ENCODE measurements at regions not wholly inside any gene's neighbourhood (a gene's known extent, or its start where the extent isn't known, plus 50 kb on each side); places are given as distances from the start of the nearest gene placed in this dataset.

- Histone ChIP-seq H3K14ac (ENCODE audit: low read length in 2 of 2) (no peak overlapping the region), H4K91ac (ENCODE audit: low read length) (no peak overlapping the region), H2BK12ac (ENCODE audit: low read length in 2 of 2) (no peak overlapping the region), H3K23ac (ENCODE audit: low read length in 2 of 2) (no peak overlapping the region), H4K8ac (ENCODE audit: low read length) (no peak overlapping the region), H3K27ac (ENCODE audit: low read length, poor library complexity, severe bottlenecking) (no peak overlapping the region), H2AK5ac (ENCODE audit: low read length, severe bottlenecking) (no peak overlapping the region), H3K27me3 (ENCODE audit: control insufficient read depth in 1 of 2, insufficient read depth in 1 of 2, low read length in 2 of 2) (no peaks in the 10 kb centered on the region), H3K4me1 (ENCODE audit: control insufficient read depth, insufficient read depth, low read depth, low read length) (no peaks in the 10 kb centered on the region), H3K4me3 (ENCODE audit: insufficient read depth in 1 of 2, low read depth in 1 of 2, low read length in 2 of 2) (no peak overlapping the region), H3K4ac (ENCODE audit: low read depth in 1 of 2, low read length in 2 of 2) (no peak overlapping the region), H3K9me3 (ENCODE audit: control insufficient read depth, low read length) (peaks cover 7% of the 10 kb centered on the region), H2BK5ac (ENCODE audit: low read depth, low read length, poor library complexity, severe bottlenecking) (no peak overlapping the region), H3K18ac (ENCODE audit: low read depth in 1 of 2, low read length in 2 of 2) (no peak overlapping the region), H2AFZ (ENCODE audit: low read depth, low read length) (no peak overlapping the region), H3K79me1 (replicated peaks; ENCODE audit: low read length, poor library complexity, severe bottlenecking) (no peaks in the 10 kb centered on the region), H3K9ac (ENCODE audit: low read length) (no peak overlapping the region), H2BK15ac (ENCODE audit: low read depth, poor library complexity, severe bottlenecking) (no peak overlapping the region), H2BK120ac (ENCODE audit: low read depth, low read length) (no peak overlapping the region), H3K36me3 (ENCODE audit: control insufficient read depth in 1 of 2, insufficient read depth in 2 of 2, low read depth in 1 of 2, low read length in 2 of 2) (no peaks in the 10 kb centered on the region), H3K4me2 (ENCODE audit: low read length, poor library complexity, severe bottlenecking) (no peak overlapping the region)
- 88% methylated on average over 3 of the region's 3 CpGs for WGBS
- DNase-seq, result no peak
Measured at GRCh38 chr9:84478996-84479395, 138.4 kb upstream of the SLC28A3 start.

- Histone ChIP-seq H3K4me1 (ENCODE audit: control insufficient read depth, insufficient read depth, low read depth, low read length) (no peaks in the 10 kb centered on the region), H3K36me3 (ENCODE audit: control insufficient read depth in 1 of 2, insufficient read depth in 2 of 2, low read depth in 1 of 2, low read length in 2 of 2) (no peaks in the 10 kb centered on the region), H3K27me3 (ENCODE audit: control insufficient read depth in 1 of 2, insufficient read depth in 1 of 2, low read length in 2 of 2) (no peaks in the 10 kb centered on the region), H3K23ac (ENCODE audit: low read length in 2 of 2) (no peak overlapping the region), H3K4me3 (ENCODE audit: insufficient read depth in 1 of 2, low read depth in 1 of 2, low read length in 2 of 2) (no peak overlapping the region), H2BK15ac (ENCODE audit: low read depth, poor library complexity, severe bottlenecking) (no peak overlapping the region), H3K4me2 (ENCODE audit: low read length, poor library complexity, severe bottlenecking) (no peak overlapping the region), H3K18ac (ENCODE audit: low read depth in 1 of 2, low read length in 2 of 2) (no peak overlapping the region), H4K91ac (ENCODE audit: low read length) (no peak overlapping the region), H2AFZ (ENCODE audit: low read depth, low read length) (no peak overlapping the region), H3K9ac (ENCODE audit: low read length) (no peak overlapping the region), H3K14ac (ENCODE audit: low read length in 2 of 2) (no peak overlapping the region), H2BK120ac (ENCODE audit: low read depth, low read length) (no peak overlapping the region), H3K79me1 (replicated peaks; ENCODE audit: low read length, poor library complexity, severe bottlenecking) (no peaks in the 10 kb centered on the region), H3K4ac (ENCODE audit: low read depth in 1 of 2, low read length in 2 of 2) (no peak overlapping the region), H2BK12ac (ENCODE audit: low read length in 2 of 2) (no peak overlapping the region), H2BK5ac (ENCODE audit: low read depth, low read length, poor library complexity, severe bottlenecking) (no peak overlapping the region), H3K27ac (ENCODE audit: low read length, poor library complexity, severe bottlenecking) (no peak overlapping the region), H4K8ac (ENCODE audit: low read length) (no peak overlapping the region), H2AK5ac (ENCODE audit: low read length, severe bottlenecking) (no peak overlapping the region), H3K9me3 (ENCODE audit: control insufficient read depth, low read length) (peaks cover 7% of the 10 kb centered on the region)
- WGBS, result 86% methylated on average over 9 of the region's 9 CpGs
- DNase-seq, result no peak
Measured at GRCh38 chr9:84480071-84480470, 139.5 kb upstream of the SLC28A3 start.

GRCh38 chr9:84481231-84481630 is 140.7 kb upstream of the SLC28A3 start:
- no peaks in the 10 kb centered on the region for H3K79me1 ChIP-seq (replicated peaks; ENCODE audit: low read length, poor library complexity, severe bottlenecking)
- 75% methylated on average over 2 of the region's 3 CpGs for WGBS

GRCh38 chr9:84481636-84482218 is 141.2 kb upstream of the SLC28A3 start:
- H3K36me3 ChIP-seq (ENCODE audit: control insufficient read depth in 1 of 2, insufficient read depth in 2 of 2, low read depth in 1 of 2, low read length in 2 of 2), result no peaks in the 10 kb centered on the region
- no peak overlapping the region for H2BK15ac ChIP-seq (ENCODE audit: low read depth, poor library complexity, severe bottlenecking)
- H2BK120ac ChIP-seq (ENCODE audit: low read depth, low read length), result no peak overlapping the region
- no peak overlapping the region for H4K91ac ChIP-seq (ENCODE audit: low read length)
- no peak overlapping the region for H3K23ac ChIP-seq (ENCODE audit: low read length in 2 of 2)
- 96% methylated on average over 8 of the region's 8 CpGs for WGBS
- H3K27ac ChIP-seq (ENCODE audit: low read length, poor library complexity, severe bottlenecking), result no peak overlapping the region
- H3K4me3 ChIP-seq (ENCODE audit: insufficient read depth in 1 of 2, low read depth in 1 of 2, low read length in 2 of 2), result no peak overlapping the region
- H3K9me3 ChIP-seq (ENCODE audit: control insufficient read depth, low read length), result peaks cover under 1% of the 10 kb centered on the region
- no peak overlapping the region for H3K9ac ChIP-seq (ENCODE audit: low read length)
- H3K4ac ChIP-seq (ENCODE audit: low read depth in 1 of 2, low read length in 2 of 2), result no peak overlapping the region
- no peak overlapping the region for H3K14ac ChIP-seq (ENCODE audit: low read length in 2 of 2)
- no peaks in the 10 kb centered on the region for H3K27me3 ChIP-seq (ENCODE audit: control insufficient read depth in 1 of 2, insufficient read depth in 1 of 2, low read length in 2 of 2)
- no peak overlapping the region for H2BK12ac ChIP-seq (ENCODE audit: low read length in 2 of 2)
- no peak for DNase-seq
- H3K79me1 ChIP-seq (replicated peaks; ENCODE audit: low read length, poor library complexity, severe bottlenecking), result no peaks in the 10 kb centered on the region
- no peak overlapping the region for H2AFZ ChIP-seq (ENCODE audit: low read depth, low read length)
- H4K8ac ChIP-seq (ENCODE audit: low read length), result no peak overlapping the region
- no peak overlapping the region for H3K4me2 ChIP-seq (ENCODE audit: low read length, poor library complexity, severe bottlenecking)
- H2BK5ac ChIP-seq (ENCODE audit: low read depth, low read length, poor library complexity, severe bottlenecking), result no peak overlapping the region
- no peak overlapping the region for H2AK5ac ChIP-seq (ENCODE audit: low read length, severe bottlenecking)
- H3K4me1 ChIP-seq (ENCODE audit: control insufficient read depth, insufficient read depth, low read depth, low read length), result no peaks in the 10 kb centered on the region
- no peak overlapping the region for H3K18ac ChIP-seq (ENCODE audit: low read depth in 1 of 2, low read length in 2 of 2)

More at GRCh38 chr9:84481231-84481630, 140.7 kb upstream of the SLC28A3 start:
- no peak overlapping the region for H3K14ac ChIP-seq (ENCODE audit: low read length in 2 of 2)
- H2AK5ac ChIP-seq (ENCODE audit: low read length, severe bottlenecking), result no peak overlapping the region
- no peak overlapping the region for H3K9ac ChIP-seq (ENCODE audit: low read length)
- peaks cover 6% of the 10 kb centered on the region for H3K9me3 ChIP-seq (ENCODE audit: control insufficient read depth, low read length)
- no peak overlapping the region for H4K8ac ChIP-seq (ENCODE audit: low read length)
- no peaks in the 10 kb centered on the region for H3K4me1 ChIP-seq (ENCODE audit: control insufficient read depth, insufficient read depth, low read depth, low read length)
- H2BK12ac ChIP-seq (ENCODE audit: low read length in 2 of 2), result no peak overlapping the region
- no peaks in the 10 kb centered on the region for H3K36me3 ChIP-seq (ENCODE audit: control insufficient read depth in 1 of 2, insufficient read depth in 2 of 2, low read depth in 1 of 2, low read length in 2 of 2)
- no peak for DNase-seq
- no peak overlapping the region for H3K18ac ChIP-seq (ENCODE audit: low read depth in 1 of 2, low read length in 2 of 2)
- H2AFZ ChIP-seq (ENCODE audit: low read depth, low read length), result no peak overlapping the region
- H3K4ac ChIP-seq (ENCODE audit: low read depth in 1 of 2, low read length in 2 of 2), result no peak overlapping the region
- no peak overlapping the region for H2BK5ac ChIP-seq (ENCODE audit: low read depth, low read length, poor library complexity, severe bottlenecking)
- H2BK15ac ChIP-seq (ENCODE audit: low read depth, poor library complexity, severe bottlenecking), result no peak overlapping the region
- no peak overlapping the region for H4K91ac ChIP-seq (ENCODE audit: low read length)
- no peak overlapping the region for H3K23ac ChIP-seq (ENCODE audit: low read length in 2 of 2)
- H3K27ac ChIP-seq (ENCODE audit: low read length, poor library complexity, severe bottlenecking), result no peak overlapping the region
- H2BK120ac ChIP-seq (ENCODE audit: low read depth, low read length), result no peak overlapping the region
- no peak overlapping the region for H3K4me2 ChIP-seq (ENCODE audit: low read length, poor library complexity, severe bottlenecking)
- no peaks in the 10 kb centered on the region for H3K27me3 ChIP-seq (ENCODE audit: control insufficient read depth in 1 of 2, insufficient read depth in 1 of 2, low read length in 2 of 2)
- no peak overlapping the region for H3K4me3 ChIP-seq (ENCODE audit: insufficient read depth in 1 of 2, low read depth in 1 of 2, low read length in 2 of 2)
